OCI-LY1 (cell line): ENCODE measurements at regions not wholly inside any gene's neighbourhood (a gene's known extent, or its start where the extent isn't known, plus 50 kb on each side); places are given as distances from the start of the nearest gene placed in this dataset.

Experiments
- H2AFZ ChIP-seq: fragments of 200-600 bp; sonication (generic), shearing (Covaris generic); 2 replicates; pipeline ENCODE4 v1.6.0; 2014; ENCODE audit warnings: antibody characterized with exemption, mild to moderate bottlenecking, low read length
- H3F3A ChIP-seq: fragments of 200-600 bp; sonication (generic), shearing (Covaris generic); 2 replicates; pipeline ENCODE4 v1.6.0; 2014; ENCODE audit warnings: mild to moderate bottlenecking, antibody characterized with exemption, low read length, moderate library complexity; ENCODE audit not compliant: insufficient read depth
- H3K27ac ChIP-seq: fragments of 200-600 bp; sonication (generic); 2 replicates; pipeline ENCODE4 v1.5.1; 2014; ENCODE audit warnings: low read length, mixed run types, mild to moderate bottlenecking, low read depth; ENCODE audit not compliant: poor library complexity, severe bottlenecking
- H3K27me3 ChIP-seq: fragments of 200-600 bp; sonication (generic); 2 replicates; pipeline ENCODE4 v1.6.0; 2014; ENCODE audit warnings: antibody characterized with exemption, mild to moderate bottlenecking, low read length, moderate library complexity; ENCODE audit not compliant: insufficient read depth
- H3K36me3 ChIP-seq: fragments of 200-600 bp; sonication (generic); 2 replicates; pipeline ENCODE4 v1.6.1; 2014; ENCODE audit warnings: mild to moderate bottlenecking, antibody characterized with exemption, low read length, moderate library complexity, mixed read lengths; ENCODE audit not compliant: insufficient read depth
- H3K4me1 ChIP-seq: fragments of 200-600 bp; sonication (generic); 2 replicates; pipeline ENCODE4 v1.5.1; 2014; ENCODE audit warnings: mild to moderate bottlenecking, low read length, moderate library complexity; ENCODE audit not compliant: insufficient read depth, severe bottlenecking
- H3K4me2 ChIP-seq: fragments of 200-600 bp; sonication (generic), shearing (Covaris generic); 2 replicates; pipeline ENCODE4 v1.6.1; 2014; ENCODE audit warnings: low read length
- H3K4me3 ChIP-seq: fragments of 200-600 bp; sonication (generic); 2 replicates; pipeline ENCODE4 v1.5.1; 2014; ENCODE audit warnings: low read length, low read depth, mild to moderate bottlenecking, mixed read lengths; ENCODE audit not compliant: poor library complexity, severe bottlenecking
- H3K79me2 ChIP-seq: fragments of 200-600 bp; shearing (Covaris generic); 2 replicates; pipeline ENCODE4 v1.6.1; 2016; ENCODE audit warnings: mixed run types, low read length, mixed read lengths; ENCODE audit not compliant: insufficient read depth
- H3K9ac ChIP-seq: fragments of 200-600 bp; sonication (generic), shearing (Covaris generic); 2 replicates; pipeline ENCODE4 v1.6.1; 2014; ENCODE audit warnings: mild to moderate bottlenecking, low read length, mixed read lengths
- H3K9me2 ChIP-seq: fragments of 200-600 bp; sonication (generic), shearing (Covaris generic); 2 replicates; pipeline ENCODE4 v1.6.1; 2014; ENCODE audit warnings: low read depth, mild to moderate bottlenecking, low read length, mixed read lengths
- H3K9me3 ChIP-seq: fragments of 200-600 bp; shearing (Covaris generic); 2 replicates; pipeline ENCODE4 v1.6.1; 2014; ENCODE audit warnings: low read length, mixed read lengths
- H4K20me1 ChIP-seq: fragments of 200-600 bp; sonication (generic), shearing (Covaris generic); 2 replicates; pipeline ENCODE4 v1.6.0; 2016; ENCODE audit warnings: mild to moderate bottlenecking, low read length; ENCODE audit not compliant: insufficient read depth
- EZH2 ChIP-seq: fragments of 200-600 bp; sonication (generic), shearing (Covaris generic); IDR thresholded peaks from 2 replicates; pipeline ENCODE4 v1.8.0; 2017; ENCODE audit warnings: borderline replicate concordance, mixed run types, mild to moderate bottlenecking, antibody characterized with exemption, low read length, moderate library complexity, mixed read lengths
- TF ChIP-seq, protein P1 (sequence below): fragments of 200-600 bp; sonication (generic), shearing (Covaris generic); IDR thresholded peaks from 2 replicates; pipeline ENCODE4 v1.5.1; 2017; ENCODE audit warnings: mild to moderate bottlenecking, antibody characterized with exemption, low read length, moderate library complexity, mixed read lengths

DNA sequence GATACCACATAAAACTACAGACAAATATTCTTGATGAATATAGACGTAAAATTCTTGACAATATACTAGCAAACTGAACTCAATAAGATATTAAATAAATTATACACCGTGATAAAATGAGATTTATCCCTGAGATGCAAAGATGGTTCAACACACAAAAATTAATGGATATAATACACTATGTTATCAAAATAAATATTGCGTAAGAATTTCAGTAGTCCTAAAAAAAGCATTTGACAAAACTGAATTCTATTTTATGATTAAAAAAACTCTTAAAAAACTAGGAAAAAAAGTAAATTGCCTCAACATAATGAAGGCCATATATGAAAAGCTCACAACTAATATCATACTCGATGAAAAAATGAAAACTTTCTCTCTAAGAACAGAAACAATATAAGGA lies 472.3 kb upstream of the GRIA1 start:
- no peak overlapping the region for H3K4me2 ChIP-seq
- H3K4me1 ChIP-seq, result no peaks in the 10 kb centered on the region
- no peaks in the 10 kb centered on the region for H3F3A ChIP-seq
- no peaks in the 10 kb centered on the region for H4K20me1 ChIP-seq
- TF ChIP-seq EZH2, result no peak
- TF ChIP-seq, protein P1, sequence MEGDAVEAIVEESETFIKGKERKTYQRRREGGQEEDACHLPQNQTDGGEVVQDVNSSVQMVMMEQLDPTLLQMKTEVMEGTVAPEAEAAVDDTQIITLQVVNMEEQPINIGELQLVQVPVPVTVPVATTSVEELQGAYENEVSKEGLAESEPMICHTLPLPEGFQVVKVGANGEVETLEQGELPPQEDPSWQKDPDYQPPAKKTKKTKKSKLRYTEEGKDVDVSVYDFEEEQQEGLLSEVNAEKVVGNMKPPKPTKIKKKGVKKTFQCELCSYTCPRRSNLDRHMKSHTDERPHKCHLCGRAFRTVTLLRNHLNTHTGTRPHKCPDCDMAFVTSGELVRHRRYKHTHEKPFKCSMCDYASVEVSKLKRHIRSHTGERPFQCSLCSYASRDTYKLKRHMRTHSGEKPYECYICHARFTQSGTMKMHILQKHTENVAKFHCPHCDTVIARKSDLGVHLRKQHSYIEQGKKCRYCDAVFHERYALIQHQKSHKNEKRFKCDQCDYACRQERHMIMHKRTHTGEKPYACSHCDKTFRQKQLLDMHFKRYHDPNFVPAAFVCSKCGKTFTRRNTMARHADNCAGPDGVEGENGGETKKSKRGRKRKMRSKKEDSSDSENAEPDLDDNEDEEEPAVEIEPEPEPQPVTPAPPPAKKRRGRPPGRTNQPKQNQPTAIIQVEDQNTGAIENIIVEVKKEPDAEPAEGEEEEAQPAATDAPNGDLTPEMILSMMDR, result no peak
- H3K9me2 ChIP-seq, result no peaks in the 10 kb centered on the region
- H3K9ac ChIP-seq, result no peak overlapping the region
- H3K36me3 ChIP-seq, result no peaks in the 10 kb centered on the region
- H3K9me3 ChIP-seq, result no peaks in the 10 kb centered on the region
- H2AFZ ChIP-seq, result no peak overlapping the region
- no peak overlapping the region for H3K4me3 ChIP-seq
- H3K79me2 ChIP-seq, result no peaks in the 10 kb centered on the region
- H3K27ac ChIP-seq, result no peak overlapping the region
- no peaks in the 10 kb centered on the region for H3K27me3 ChIP-seq

GRCh38 chr5:153030755-153031725 lies 459.4 kb upstream of the GRIA1 start:
- no peak overlapping the region for H2AFZ ChIP-seq
- H3K9ac ChIP-seq, result no peak overlapping the region
- H3K4me3 ChIP-seq, result no peak overlapping the region
- no peaks in the 10 kb centered on the region for H3K4me1 ChIP-seq
- no peak overlapping the region for H3K4me2 ChIP-seq
- TF ChIP-seq, protein P1, result no peak
- TF ChIP-seq EZH2, result no peak
- H3K9me3 ChIP-seq, result no peaks in the 10 kb centered on the region
- no peaks in the 10 kb centered on the region for H3K79me2 ChIP-seq
- H3F3A ChIP-seq, result no peaks in the 10 kb centered on the region
- H3K27me3 ChIP-seq, result no peaks in the 10 kb centered on the region
- no peaks in the 10 kb centered on the region for H3K9me2 ChIP-seq
- H4K20me1 ChIP-seq, result no peaks in the 10 kb centered on the region
- H3K27ac ChIP-seq, result no peak overlapping the region
- H3K36me3 ChIP-seq, result no peaks in the 10 kb centered on the region

DNA sequence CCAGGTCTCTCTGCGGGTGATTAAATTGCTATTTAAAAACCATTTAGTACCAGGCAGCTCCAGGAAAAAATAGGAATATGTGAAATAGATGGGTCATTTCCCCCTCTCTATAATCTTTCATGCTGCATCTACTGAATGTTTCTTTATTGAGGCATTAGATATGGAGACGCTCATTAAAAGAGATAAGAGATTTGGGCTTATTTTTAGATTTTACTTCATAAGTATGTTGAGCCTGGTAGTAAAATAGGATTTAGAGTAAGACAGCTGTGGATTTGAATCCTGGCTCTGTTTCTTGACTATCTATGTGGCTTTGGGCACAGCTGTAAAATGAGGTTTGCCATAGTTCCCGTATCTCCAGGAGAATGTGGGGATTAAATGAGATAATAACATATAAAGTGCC lies 451.0 kb upstream of the GRIA1 start:
- Histone ChIP-seq H3K9me2 (no peaks in the 10 kb centered on the region), H3K27me3 (no peaks in the 10 kb centered on the region), H4K20me1 (no peaks in the 10 kb centered on the region), H3K4me3 (no peak overlapping the region), H3K79me2 (no peaks in the 10 kb centered on the region), H3K9me3 (no peaks in the 10 kb centered on the region), H3K9ac (no peak overlapping the region), H3K4me1 (no peaks in the 10 kb centered on the region), H3F3A (no peaks in the 10 kb centered on the region), H3K36me3 (no peaks in the 10 kb centered on the region), H3K4me2 (no peak overlapping the region), H3K27ac (no peak overlapping the region), H2AFZ (no peak overlapping the region)
- TF ChIP-seq, protein P1, result no peak
- TF ChIP-seq EZH2, result no peak
